ENCODE measurements at regions not wholly inside any gene's neighbourhood (a gene's known extent, or its start where the extent isn't known, plus 50 kb on each side); places are given as distances from the start of the nearest gene placed in this dataset.

DNA sequence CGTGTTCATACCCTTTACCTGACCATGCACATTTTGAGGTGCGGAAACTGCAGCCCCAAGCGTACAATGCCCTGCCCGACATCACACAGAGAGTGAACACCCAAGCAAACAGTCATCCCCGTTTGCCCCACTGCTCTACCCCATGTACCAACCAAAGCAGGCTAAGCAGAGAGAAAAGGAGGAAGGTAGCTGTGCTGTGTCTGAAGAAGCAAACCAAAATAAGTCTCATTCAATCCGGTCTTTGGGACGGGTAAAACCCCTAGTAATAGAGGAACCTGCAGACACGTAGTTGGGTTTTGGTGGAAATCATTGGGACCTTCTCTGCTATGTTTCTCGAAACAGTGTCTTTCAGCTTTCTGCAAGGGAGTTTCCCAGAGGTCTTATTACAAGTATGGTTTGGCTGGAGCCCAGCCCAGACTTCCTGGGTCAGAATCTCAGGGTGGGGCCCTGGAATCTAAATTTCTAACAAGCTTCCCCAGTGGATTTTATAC lies 164.6 kb upstream of the HES1 start:
- H3K27ac ChIP-seq (ENCODE audit: low read length): no peak overlapping the region
- no peak for DNase-seq
- H3K4me3 ChIP-seq (ENCODE audit: low read depth in 1 of 2, low read length in 2 of 2): no peak overlapping the region
- ATAC-seq (ENCODE audit: insufficient read depth, low read depth): no peak
- H3K79me2 ChIP-seq (ENCODE audit: insufficient read depth, low read length): no peaks in the 10 kb centered on the region
- no peak overlapping the region for H3K4me2 ChIP-seq (ENCODE audit: insufficient read depth, low read length)
- no peaks in the 10 kb centered on the region for H3K36me3 ChIP-seq (ENCODE audit: insufficient read depth, low read length)
- H3K27me3 ChIP-seq (ENCODE audit: insufficient read depth, low read length, poor library complexity): peaks cover 22% of the 10 kb centered on the region
- no peaks in the 10 kb centered on the region for H4K20me1 ChIP-seq (ENCODE audit: insufficient read depth, low read length)
- no peak overlapping the region for H2AFZ ChIP-seq (ENCODE audit: low read depth, low read length)
- no peaks in the 10 kb centered on the region for H3K4me1 ChIP-seq (ENCODE audit: insufficient read depth, low read length)
- no peak overlapping the region for H3K9ac ChIP-seq (ENCODE audit: low read depth, low read length)
- TF ChIP-seq EZH2 (IDR thresholded peaks at IDR 0.05; ENCODE audit: borderline replicate concordance, low read depth, low read length, severe bottlenecking): peak; percentile 52
- no peak for TF ChIP-seq CTCF (IDR thresholded peaks at IDR 0.05; ENCODE audit: borderline replicate concordance, extremely low read depth, low read length, poor library complexity, severe bottlenecking)
- H3K9me3 ChIP-seq (ENCODE audit: insufficient read depth, low read length, severe bottlenecking): no peaks in the 10 kb centered on the region

- no peak overlapping the region for H3K27ac ChIP-seq (ENCODE audit: low read length)
- no peaks in the 10 kb centered on the region for H3K9me3 ChIP-seq (ENCODE audit: insufficient read depth, low read length, severe bottlenecking)
- H4K20me1 ChIP-seq (ENCODE audit: insufficient read depth, low read length): no peaks in the 10 kb centered on the region
- no peak for ATAC-seq (ENCODE audit: insufficient read depth, low read depth)
- no peaks in the 10 kb centered on the region for H3K4me1 ChIP-seq (ENCODE audit: insufficient read depth, low read length)
- no peaks in the 10 kb centered on the region for H3K36me3 ChIP-seq (ENCODE audit: insufficient read depth, low read length)
- no peak overlapping the region for H3K4me2 ChIP-seq (ENCODE audit: insufficient read depth, low read length)
- no peaks in the 10 kb centered on the region for H3K79me2 ChIP-seq (ENCODE audit: insufficient read depth, low read length)
- no peak overlapping the region for H3K4me3 ChIP-seq (ENCODE audit: low read depth in 1 of 2, low read length in 2 of 2)
- no peak overlapping the region for H3K9ac ChIP-seq (ENCODE audit: low read depth, low read length)
- no peak for DNase-seq
- H3K27me3 ChIP-seq (ENCODE audit: insufficient read depth, low read length, poor library complexity): peaks cover 22% of the 10 kb centered on the region
- TF ChIP-seq CTCF (IDR thresholded peaks at IDR 0.05; ENCODE audit: borderline replicate concordance, extremely low read depth, low read length, poor library complexity, severe bottlenecking) (no peak), EZH2 (IDR thresholded peaks at IDR 0.05; ENCODE audit: borderline replicate concordance, low read depth, low read length, severe bottlenecking) (no peak)
- H2AFZ ChIP-seq (ENCODE audit: low read depth, low read length): no peak overlapping the region
Observed at GRCh38 chr3:193971966-193972365, 164.0 kb upstream of the HES1 start.

GRCh38 chr3:193972832-193973231 lies 163.1 kb upstream of the HES1 start:
- no peaks in the 10 kb centered on the region for H3K4me1 ChIP-seq (ENCODE audit: insufficient read depth, low read length)
- H2AFZ ChIP-seq (ENCODE audit: low read depth, low read length): no peak overlapping the region
- ATAC-seq (ENCODE audit: insufficient read depth, low read depth): no peak
- H3K4me2 ChIP-seq (ENCODE audit: insufficient read depth, low read length): no peak overlapping the region
- no peak overlapping the region for H3K9ac ChIP-seq (ENCODE audit: low read depth, low read length)
- peaks cover 22% of the 10 kb centered on the region for H3K27me3 ChIP-seq (ENCODE audit: insufficient read depth, low read length, poor library complexity)
- no peaks in the 10 kb centered on the region for H3K9me3 ChIP-seq (ENCODE audit: insufficient read depth, low read length, severe bottlenecking)
- TF ChIP-seq EZH2 (IDR thresholded peaks at IDR 0.05; ENCODE audit: borderline replicate concordance, low read depth, low read length, severe bottlenecking) (no peak), CTCF (IDR thresholded peaks at IDR 0.05; ENCODE audit: borderline replicate concordance, extremely low read depth, low read length, poor library complexity, severe bottlenecking) (no peak)
- no peaks in the 10 kb centered on the region for H3K36me3 ChIP-seq (ENCODE audit: insufficient read depth, low read length)
- no peak for DNase-seq
- no peaks in the 10 kb centered on the region for H4K20me1 ChIP-seq (ENCODE audit: insufficient read depth, low read length)
- H3K4me3 ChIP-seq (ENCODE audit: low read depth in 1 of 2, low read length in 2 of 2): no peak overlapping the region
- no peak overlapping the region for H3K27ac ChIP-seq (ENCODE audit: low read length)
- H3K79me2 ChIP-seq (ENCODE audit: insufficient read depth, low read length): no peaks in the 10 kb centered on the region

- no peak overlapping the region for H2AFZ ChIP-seq (ENCODE audit: low read depth, low read length)
- H3K27me3 ChIP-seq (ENCODE audit: insufficient read depth, low read length, poor library complexity): peaks cover 21% of the 10 kb centered on the region
- no peaks in the 10 kb centered on the region for H4K20me1 ChIP-seq (ENCODE audit: insufficient read depth, low read length)
- DNase-seq (no peak), ATAC-seq (ENCODE audit: insufficient read depth, low read depth) (no peak)
- H3K79me2 ChIP-seq (ENCODE audit: insufficient read depth, low read length): no peaks in the 10 kb centered on the region
- no peak overlapping the region for H3K27ac ChIP-seq (ENCODE audit: low read length)
- H3K36me3 ChIP-seq (ENCODE audit: insufficient read depth, low read length): no peaks in the 10 kb centered on the region
- no peak for TF ChIP-seq EZH2 (IDR thresholded peaks at IDR 0.05; ENCODE audit: borderline replicate concordance, low read depth, low read length, severe bottlenecking)
- no peak for TF ChIP-seq CTCF (IDR thresholded peaks at IDR 0.05; ENCODE audit: borderline replicate concordance, extremely low read depth, low read length, poor library complexity, severe bottlenecking)
- H3K9me3 ChIP-seq (ENCODE audit: insufficient read depth, low read length, severe bottlenecking): no peaks in the 10 kb centered on the region
- no peak overlapping the region for H3K9ac ChIP-seq (ENCODE audit: low read depth, low read length)
- no peak overlapping the region for H3K4me2 ChIP-seq (ENCODE audit: insufficient read depth, low read length)
- H3K4me1 ChIP-seq (ENCODE audit: insufficient read depth, low read length): no peaks in the 10 kb centered on the region
- H3K4me3 ChIP-seq (ENCODE audit: low read depth in 1 of 2, low read length in 2 of 2): no peak overlapping the region
Observed at GRCh38 chr3:193974191-193974652, 161.7 kb upstream of the HES1 start.
